Stimulated activated CD4-positive, alpha-beta T cell treated with anti-CD3 and anti-CD28 coated beads, Interleukin-12 subunit alpha, Interleukin-12 subunit beta, amount 100 ng/mL, for 48 hours (primary cell): ENCODE measurements at regions not wholly inside any gene's neighbourhood (a gene's known extent, or its start where the extent isn't known, plus 50 kb on each side); places are given as distances from the start of the nearest gene placed in this dataset.

Experiments
- DNase-seq, 3 donors: peaks; one replicate each; pipeline ENCODE4 v3.0.0-alpha.2; 2020; ENCODE audit warnings: low read depth in 2 of 3, low spot score in 1 of 3

- no peak for DNase-seq
Measured at GRCh38 chr2:18800240-18800971, 211.0 kb upstream of the NT5C1B start.

GRCh38 chr2:18799397-18799796 lies 210.0 kb upstream of the NT5C1B start:
- no peak for DNase-seq

- no peak for DNase-seq
Measured at GRCh38 chr2:18797133-18797845, 207.9 kb upstream of the NT5C1B start.

- no peak for DNase-seq
Measured at GRCh38 chr2:18795906-18796305, 206.5 kb upstream of the NT5C1B start.

GRCh38 chr2:18792684-18793083 lies 203.3 kb upstream of the NT5C1B start:
- no peak for DNase-seq

- no peak for DNase-seq
Measured at GRCh38 chr2:18792226-18792629, 202.9 kb upstream of the NT5C1B start.

GRCh38 chr2:18791172-18791797 lies 201.9 kb upstream of the NT5C1B start:
- no peak for DNase-seq

GRCh38 chr2:18790509-18791171 lies 201.3 kb upstream of the NT5C1B start:
- no peak for DNase-seq

- no peak for DNase-seq
Measured at GRCh38 chr2:18788592-18788991, 199.2 kb upstream of the NT5C1B start.

- no peak for DNase-seq
Measured at GRCh38 chr2:18787726-18788125, 198.4 kb upstream of the NT5C1B start.

- DNase-seq, result no peak
Measured at GRCh38 chr2:18784245-18784644, 194.9 kb upstream of the NT5C1B start.

- DNase-seq, result no peak
Measured at GRCh38 chr2:18781541-18782280, 192.3 kb upstream of the NT5C1B start.

GRCh38 chr2:18777250-18777812 lies 188.0 kb upstream of the NT5C1B start:
- no peak for DNase-seq

- DNase-seq, result no peak
Measured at GRCh38 chr2:18771212-18771611, 181.8 kb upstream of the NT5C1B start.

GRCh38 chr2:18763338-18763737 lies 174.0 kb upstream of the NT5C1B start:
- DNase-seq, result no peak

GRCh38 chr2:18762667-18763066 lies 173.3 kb upstream of the NT5C1B start:
- DNase-seq, result no peak

- DNase-seq, result no peak
Measured at GRCh38 chr2:18754286-18754685, 164.9 kb upstream of the NT5C1B start.

- no peak for DNase-seq
Measured at GRCh38 chr2:18753722-18754121, 164.4 kb upstream of the NT5C1B start.

- no peak for DNase-seq
Measured at GRCh38 chr2:18752667-18753422, 163.5 kb upstream of the NT5C1B start.

GRCh38 chr2:18752022-18752493 lies 162.7 kb upstream of the NT5C1B start:
- no peak for DNase-seq
